Activated T-cell treated with anti-CD3 and anti-CD28 coated beads for 24 hours (primary cell): ENCODE measurements at regions not wholly inside any gene's neighbourhood (a gene's known extent, or its start where the extent isn't known, plus 50 kb on each side); places are given as distances from the start of the nearest gene placed in this dataset.

Experiments used
- DNase-seq: peaks from one replicate; pipeline ENCODE4 v3.0.0-alpha.2; 2020; ENCODE audit warnings: low read depth

- no peak for DNase-seq
Observed at GRCh38 chr1:4270651-4271337, 370.7 kb upstream of the C1orf174 start.

- DNase-seq: no peak
Observed at GRCh38 chr1:4271338-4271998, 371.4 kb upstream of the C1orf174 start.

- DNase-seq: no peak
Observed at GRCh38 chr1:4272568-4272967, 372.5 kb upstream of the C1orf174 start.

- DNase-seq: no peak
Observed at GRCh38 chr1:4273243-4273642, 373.2 kb upstream of the C1orf174 start.

- no peak for DNase-seq
Observed at GRCh38 chr1:4273747-4274146, 373.7 kb upstream of the C1orf174 start.

- no peak for DNase-seq
Observed at GRCh38 chr1:4275083-4275482, 375.0 kb upstream of the C1orf174 start.

GRCh38 chr1:4276238-4276637 lies 376.2 kb upstream of the C1orf174 start:
- DNase-seq: no peak

- no peak for DNase-seq
Observed at GRCh38 chr1:4277598-4277997, 376.8 kb upstream of the AJAP1 start.

GRCh38 chr1:4284976-4285375 lies 369.4 kb upstream of the AJAP1 start:
- no peak for DNase-seq

GRCh38 chr1:4292861-4293260 lies 361.5 kb upstream of the AJAP1 start:
- no peak for DNase-seq

- DNase-seq: no peak
Observed at GRCh38 chr1:4298361-4299083, 355.9 kb upstream of the AJAP1 start.

- DNase-seq: no peak
Observed at GRCh38 chr1:4301007-4301406, 353.4 kb upstream of the AJAP1 start.

- DNase-seq: no peak
Observed at GRCh38 chr1:4303303-4303702, 351.1 kb upstream of the AJAP1 start.

GRCh38 chr1:4305526-4306301 lies 348.7 kb upstream of the AJAP1 start:
- DNase-seq: no peak

GRCh38 chr1:4306559-4307467 lies 347.6 kb upstream of the AJAP1 start:
- DNase-seq: no peak

- DNase-seq: no peak
Observed at GRCh38 chr1:4307468-4307845, 347.0 kb upstream of the AJAP1 start.

- no peak for DNase-seq
Observed at GRCh38 chr1:4307911-4308545, 346.4 kb upstream of the AJAP1 start.

- DNase-seq: no peak
Observed at GRCh38 chr1:4308806-4309205, 345.6 kb upstream of the AJAP1 start.

GRCh38 chr1:4309676-4310320 lies 344.6 kb upstream of the AJAP1 start:
- DNase-seq: no peak

- DNase-seq: no peak
Observed at GRCh38 chr1:4310396-4310923, 343.9 kb upstream of the AJAP1 start.
